H1 (cell line): ENCODE measurements at regions not wholly inside any gene's neighbourhood (a gene's known extent, or its start where the extent isn't known, plus 50 kb on each side); places are given as distances from the start of the nearest gene placed in this dataset.

Experiments used
- CTCF ChIA-PET: fragments of 300-600 bp; sonication (Branson Sonifier 250); formaldehyde crosslinking; loops from one replicate; lab custom pipeline; 2021; ENCODE audit not compliant: partially characterized antibody; lab: Charles Lee
- POLR2A ChIA-PET: fragments of 300-600 bp; sonication (Branson Sonifier 250); formaldehyde crosslinking; loops from one replicate; lab custom pipeline; 2021; ENCODE audit warnings: inconsistent platforms; ENCODE audit not compliant: partially characterized antibody; lab: Charles Lee
- DNase-seq, 2 experiments: peaks; one replicate each; pipeline versions ENCODE4 v3.0.0 to v3.0.0-alpha.2; 2010 to 2022; ENCODE audit warnings: low spot score in 2 of 2, low read depth in 1 of 2, mixed read lengths in 1 of 2
- FAIRE-seq: peaks from 2 replicates; lab custom pipeline; 2011; peaks lifted over from hg19 to GRCh38; lab: Jason Lieb, UNC
- H2AFZ ChIP-seq: 2 replicates; pipeline ENCODE4 v1.8.1; 2012; ENCODE audit warnings: low read length, inconsistent platforms
- H2AK5ac ChIP-seq: 2 replicates; pipeline ENCODE4 v1.6.1; 2013; ENCODE audit warnings: low read depth, low read length
- H2BK120ac ChIP-seq: replicated peaks from 2 replicates; pipeline ENCODE3; 2013; ENCODE audit warnings: low read depth, low read length, inconsistent platforms
- H2BK12ac ChIP-seq: 2 replicates; pipeline ENCODE4 v1.6.1; 2013; ENCODE audit warnings: low read depth, low read length
- H2BK15ac ChIP-seq: 2 replicates; pipeline ENCODE4 v1.6.1; 2013; ENCODE audit warnings: low read length
- H2BK20ac ChIP-seq: 2 replicates; pipeline ENCODE4 v1.6.1; 2013; ENCODE audit warnings: low read length
- H2BK5ac ChIP-seq: 2 replicates; pipeline ENCODE4 v1.6.1; 2013; ENCODE audit warnings: low read depth, low read length
- H3K14ac ChIP-seq: 2 replicates; pipeline ENCODE4 v1.6.1; 2013; ENCODE audit warnings: inconsistent platforms; ENCODE audit not compliant: insufficient read length
- H3K18ac ChIP-seq: 2 replicates; pipeline ENCODE4 v1.6.1; 2013; ENCODE audit warnings: low read length; ENCODE audit errors: extremely low read depth
- H3K23ac ChIP-seq: 2 replicates; pipeline ENCODE4 v1.6.1; 2013; ENCODE audit warnings: inconsistent platforms; ENCODE audit not compliant: insufficient read length
- H3K23me2 ChIP-seq: 2 replicates; pipeline ENCODE4 v1.6.1; 2013; ENCODE audit warnings: low read depth, low read length
- H3K27ac ChIP-seq: 2 replicates; pipeline ENCODE4 v1.6.1; 2011; ENCODE audit warnings: low read depth, low read length, inconsistent platforms
- H3K27me3 ChIP-seq, 4 experiments: replicated peaks in 1 of 4; 1 replicate in 1 of 4; 2 replicates in 3 of 4; pipeline versions ENCODE4 v1.6.1 to v1.8.1; 2011 to 2013; ENCODE audit warnings: low read length in 3 of 4, mild to moderate bottlenecking in 3 of 4, inconsistent platforms in 2 of 4, mixed read lengths in 2 of 4, moderate library complexity in 1 of 4; ENCODE audit not compliant: control insufficient read depth in 3 of 4, insufficient read depth in 3 of 4; ENCODE audit errors: extremely low read depth in 1 of 4
- H3K36me3 ChIP-seq, 4 experiments: 2 replicates each; pipeline versions ENCODE4 v1.6.1 to v1.8.1; 2011 to 2013; ENCODE audit warnings: mild to moderate bottlenecking in 4 of 4, low read length in 3 of 4, moderate library complexity in 2 of 4, control low read depth in 1 of 4, inconsistent platforms in 1 of 4; ENCODE audit not compliant: insufficient read depth in 4 of 4, control insufficient read depth in 2 of 4
- H3K4ac ChIP-seq: replicated peaks from 2 replicates; pipeline ENCODE3; 2013; ENCODE audit warnings: low read length, low read depth, mixed read lengths, inconsistent platforms; ENCODE audit not compliant: insufficient read length
- H3K4me1 ChIP-seq, 4 experiments: replicated peaks in 1 of 4; 1 replicate in 1 of 4; 2 replicates in 3 of 4; pipeline versions ENCODE4 v1.6.1 to v1.8.1; 2011 to 2013; ENCODE audit warnings: low read length in 3 of 4, inconsistent platforms in 2 of 4, mixed read lengths in 1 of 4; ENCODE audit not compliant: insufficient read depth in 4 of 4, control insufficient read depth in 3 of 4
- H3K4me2 ChIP-seq, 2 experiments: 2 replicates each; pipeline versions ENCODE4 v1.6.1 to v1.8.1; 2011 to 2013; ENCODE audit warnings: low read depth in 2 of 2, low read length in 2 of 2, control low read depth in 1 of 2, inconsistent platforms in 1 of 2, mild to moderate bottlenecking in 1 of 2; ENCODE audit not compliant: insufficient read depth in 1 of 2
- H3K4me3 ChIP-seq, 4 experiments: fragments of 200-600, 300-600 bp in 1 of 4; sonication (generic), shearing (Covaris generic), sonication (Bioruptor Twin) in 1 of 4; 2 replicates each; pipeline versions ENCODE4 v1.5.1 to v1.8.1; 2011 to 2016; ENCODE audit warnings: low read length in 4 of 4, low read depth in 3 of 4, control low read depth in 2 of 4, inconsistent platforms in 2 of 4, mild to moderate bottlenecking in 2 of 4, mixed read lengths in 1 of 4, moderate library complexity in 1 of 4; ENCODE audit not compliant: insufficient read depth in 2 of 4; ENCODE audit errors: extremely low read depth in 1 of 4
- H3K56ac ChIP-seq: replicated peaks from 2 replicates; pipeline ENCODE3; 2013; ENCODE audit warnings: low read depth, mild to moderate bottlenecking, mixed read lengths, low read length, inconsistent platforms; ENCODE audit not compliant: insufficient read length
- H3K79me1 ChIP-seq: 2 replicates; pipeline ENCODE4 v1.6.1; 2013; ENCODE audit warnings: low read depth, low read length, control low read depth
- H3K79me2 ChIP-seq, 2 experiments: 2 replicates each; pipeline versions ENCODE4 v1.6.1 to v1.8.1; 2012 to 2013; ENCODE audit warnings: low read length in 2 of 2, mild to moderate bottlenecking in 2 of 2, inconsistent platforms in 1 of 2; ENCODE audit not compliant: insufficient read depth in 2 of 2, control insufficient read depth in 1 of 2
- H3K9ac ChIP-seq, 4 experiments: replicated peaks in 1 of 4; 1 replicate in 1 of 4; 2 replicates in 3 of 4; pipeline versions ENCODE4 v1.6.1 to v1.8.1; 2011 to 2013; ENCODE audit warnings: low read depth in 3 of 4, low read length in 3 of 4, control low read depth in 2 of 4, mild to moderate bottlenecking in 2 of 4, moderate library complexity in 2 of 4, inconsistent platforms in 1 of 4; ENCODE audit errors: extremely low read depth in 1 of 4
- H3K9me3 ChIP-seq, 2 experiments: 2 replicates each; pipeline versions ENCODE4 v1.6.1 to v1.8.1; 2012 to 2013; ENCODE audit warnings: mild to moderate bottlenecking in 2 of 2, moderate library complexity in 2 of 2, control low read depth in 1 of 2, inconsistent platforms in 1 of 2, low read depth in 1 of 2, low read length in 1 of 2, mixed read lengths in 1 of 2; ENCODE audit not compliant: insufficient read depth in 2 of 2
- H4K20me1 ChIP-seq, 2 experiments: replicated peaks in 1 of 2; 2 replicates each; pipeline versions ENCODE3 to v1.8.1; 2011 to 2013; ENCODE audit warnings: inconsistent platforms in 2 of 2, low read length in 2 of 2, mild to moderate bottlenecking in 1 of 2; ENCODE audit not compliant: insufficient read depth in 2 of 2, control insufficient read depth in 1 of 2
- H4K5ac ChIP-seq: 2 replicates; pipeline ENCODE4 v1.6.1; 2013; ENCODE audit warnings: low read length, low read depth, mixed read lengths, inconsistent platforms; ENCODE audit not compliant: insufficient read length
- H4K8ac ChIP-seq: 2 replicates; pipeline ENCODE4 v1.8.0; 2013; ENCODE audit warnings: mild to moderate bottlenecking, moderate library complexity, low read length, inconsistent platforms; ENCODE audit not compliant: insufficient read depth; ENCODE audit errors: extremely low read depth
- H4K91ac ChIP-seq: replicated peaks from 2 replicates; pipeline ENCODE3; 2013; ENCODE audit warnings: low read length, mixed read lengths, inconsistent platforms; ENCODE audit not compliant: insufficient read length
- BRCA1 ChIP-seq: IDR thresholded peaks from 2 replicates; pipeline ENCODE4 v1.6.1; 2012; ENCODE audit warnings: low read depth, low read length, improper control_type of control experiment
- KDM4A ChIP-seq: IDR thresholded peaks from one replicate; pipeline ENCODE4 v1.7.1; 2012; ENCODE audit warnings: low read depth, mild to moderate bottlenecking, moderate library complexity, low read length, inconsistent platforms; ENCODE audit not compliant: severe bottlenecking
- POU5F1 ChIP-seq: IDR thresholded peaks from 2 replicates; pipeline ENCODE4 v1.6.1; 2011; ENCODE audit warnings: low read depth, mild to moderate bottlenecking, low read length, moderate library complexity
- RFX5 ChIP-seq: IDR thresholded peaks from 2 replicates; pipeline ENCODE4 v1.6.1; 2011; ENCODE audit warnings: low read depth, low read length, improper control_type of control experiment, borderline replicate concordance
- RNF2 ChIP-seq: fragments of 200-900, 300-1000 bp; sonication (generic); IDR thresholded peaks from 2 replicates; pipeline ENCODE4 v1.7.1; 2016; ENCODE audit warnings: borderline replicate concordance, low read depth, mild to moderate bottlenecking, antibody characterized with exemption, low read length; ENCODE audit not compliant: poor library complexity, severe bottlenecking; ENCODE audit errors: missing control alignments
- RXRA ChIP-seq: IDR thresholded peaks from 2 replicates; pipeline ENCODE4 v1.6.1; 2011; ENCODE audit warnings: low read depth, mild to moderate bottlenecking, low read length, moderate library complexity; ENCODE audit not compliant: insufficient read depth
- SAP30 ChIP-seq: fragments of 300-600 bp; sonication (generic); IDR thresholded peaks from 2 replicates; pipeline ENCODE4 v1.7.1; 2012; ENCODE audit warnings: low read length, moderate library complexity, mild to moderate bottlenecking, inconsistent platforms; ENCODE audit not compliant: insufficient read depth, insufficient replicate concordance
- TAF1 ChIP-seq: IDR thresholded peaks from 2 replicates; pipeline ENCODE4 v1.6.1; 2011; ENCODE audit warnings: mild to moderate bottlenecking, low read depth, low read length
- TCF12 ChIP-seq: IDR thresholded peaks from 2 replicates; pipeline ENCODE4 v1.6.1; 2011; ENCODE audit warnings: low read depth, mild to moderate bottlenecking, low read length
- YY1 ChIP-seq: IDR thresholded peaks from 2 replicates; pipeline ENCODE4 v1.6.1; 2011; ENCODE audit warnings: low read depth, mild to moderate bottlenecking, low read length
- WGBS, 2 experiments: shearing (Covaris generic) in 1 of 2; methylation state at CpG; one replicate each; pipeline versions ENCODE4 v1.1.6 to v1.1.7; 2013 to 2015; ENCODE audit warnings: low lambda C conversion rate in 2 of 2, mixed read lengths in 2 of 2, inconsistent platforms in 1 of 2, low coverage in 1 of 2, missing lambda C conversion rate in 1 of 2; ENCODE audit not compliant: insufficient replicate concordance in 2 of 2, insufficient coverage in 1 of 2, insufficient read length in 1 of 2; ENCODE audit errors: extremely low coverage in 1 of 2, missing lambda C conversion rate in 1 of 2; 5-methylcytosine and 5-hydroxymethylcytosine counted together

GRCh38 chr5:54736003-54736797 lies 218.6 kb downstream of the SNX18 start:
- Histone ChIP-seq H2AK5ac (no peak overlapping the region), H3K27ac (no peak overlapping the region), H3K36me3 (no peaks in the 10 kb centered on the region), H4K8ac (no peak overlapping the region), H3K4ac (no peak overlapping the region), H3K27me3 (no peaks in the 10 kb centered on the region), H3K4me2 (no peak overlapping the region), H3K9ac (no peak overlapping the region), H2BK5ac (no peak overlapping the region), H4K91ac (no peak overlapping the region), H2BK15ac (no peak overlapping the region), H4K5ac (no peak overlapping the region), H3K23me2 (no peaks in the 10 kb centered on the region), H2BK120ac (no peak overlapping the region), H3K79me1 (no peaks in the 10 kb centered on the region), H2BK12ac (no peak overlapping the region), H3K14ac (no peak overlapping the region), H3K4me1 (peaks cover 0 to 1% (median 0%) of the 10 kb centered on the region in 4 experiments; a peak in 1 of 7 replicates), H4K20me1 (no peaks in the 10 kb centered on the region), H2BK20ac (no peak overlapping the region), H3K56ac (no peak overlapping the region), H3K23ac (no peak overlapping the region), H3K4me3 (no peak overlapping the region), H3K18ac (no peak overlapping the region), H2AFZ (no peak overlapping the region), H3K79me2 (no peaks in the 10 kb centered on the region), H3K9me3 (no peaks in the 10 kb centered on the region)
- POLR2A ChIA-PET: no interaction called here
- TF ChIP-seq RNF2 (no peak), TCF12 (no peak), RFX5 (no peak), BRCA1 (no peak), RXRA (no peak), YY1 (no peak), TAF1 (no peak), POU5F1 (no peak), SAP30 (no peak), KDM4A (no peak)
- FAIRE-seq: no peak
- DNase-seq: no peak
- 89% methylated on average over 7 of the region's 7 CpGs; no CpG with 5 or more reads in 1 of the 2 experiments for WGBS, 2 experiments
- CTCF ChIA-PET: interaction anchor here (0.8 kb wide), 1 partner anchor 66 kb away, joined by 3 read pairs; no protein-coding TSS in a partner anchor
